AG09309 (cell line): ENCODE measurements at regions not wholly inside any gene's neighbourhood (a gene's known extent, or its start where the extent isn't known, plus 50 kb on each side); places are given as distances from the start of the nearest gene placed in this dataset.

Experiments
- DNase-seq: peaks from one replicate; pipeline ENCODE4 v3.0.0-alpha.2; 2010; ENCODE audit warnings: low read depth
- H3K4me3 ChIP-seq: 2 replicates; pipeline ENCODE4 v1.5.1; 2011; ENCODE audit warnings: mild to moderate bottlenecking, low read depth, low read length, moderate library complexity; ENCODE audit not compliant: control insufficient read depth
- CTCF ChIP-seq: IDR thresholded peaks from 2 replicates; pipeline ENCODE4 v1.5.1; 2011; ENCODE audit warnings: mild to moderate bottlenecking, low read depth, low read length, inconsistent platforms; ENCODE audit not compliant: insufficient read depth, control insufficient read depth; ENCODE audit errors: missing control alignments

DNA sequence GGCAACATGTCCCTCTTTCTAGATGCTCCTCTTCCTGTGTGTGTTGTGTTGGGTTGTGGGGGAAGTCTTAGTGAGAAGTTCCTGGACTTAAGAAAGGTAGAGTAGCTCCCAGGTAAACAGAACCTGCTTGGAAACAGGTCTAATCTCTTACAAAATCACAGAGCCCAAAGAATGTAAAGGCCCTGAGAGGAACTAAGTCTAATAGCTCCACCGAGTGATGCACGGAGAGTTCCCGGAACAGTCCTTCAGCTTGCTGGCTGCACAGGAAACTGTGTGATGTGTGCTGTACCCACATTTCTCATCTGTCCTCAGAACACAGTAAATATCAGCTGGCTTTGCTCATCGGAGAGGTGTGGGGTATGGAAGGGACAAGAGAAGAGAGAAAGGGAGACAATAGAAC, 182.6 kb upstream of the LYZL1 start:
- no peak for TF ChIP-seq CTCF
- H3K4me3 ChIP-seq: no peak overlapping the region
- DNase-seq: no peak

GRCh38 chr10:29107866-29108498, 180.9 kb upstream of the LYZL1 start:
- H3K4me3 ChIP-seq: no peak overlapping the region
- no peak for DNase-seq
- TF ChIP-seq CTCF: no peak

DNA sequence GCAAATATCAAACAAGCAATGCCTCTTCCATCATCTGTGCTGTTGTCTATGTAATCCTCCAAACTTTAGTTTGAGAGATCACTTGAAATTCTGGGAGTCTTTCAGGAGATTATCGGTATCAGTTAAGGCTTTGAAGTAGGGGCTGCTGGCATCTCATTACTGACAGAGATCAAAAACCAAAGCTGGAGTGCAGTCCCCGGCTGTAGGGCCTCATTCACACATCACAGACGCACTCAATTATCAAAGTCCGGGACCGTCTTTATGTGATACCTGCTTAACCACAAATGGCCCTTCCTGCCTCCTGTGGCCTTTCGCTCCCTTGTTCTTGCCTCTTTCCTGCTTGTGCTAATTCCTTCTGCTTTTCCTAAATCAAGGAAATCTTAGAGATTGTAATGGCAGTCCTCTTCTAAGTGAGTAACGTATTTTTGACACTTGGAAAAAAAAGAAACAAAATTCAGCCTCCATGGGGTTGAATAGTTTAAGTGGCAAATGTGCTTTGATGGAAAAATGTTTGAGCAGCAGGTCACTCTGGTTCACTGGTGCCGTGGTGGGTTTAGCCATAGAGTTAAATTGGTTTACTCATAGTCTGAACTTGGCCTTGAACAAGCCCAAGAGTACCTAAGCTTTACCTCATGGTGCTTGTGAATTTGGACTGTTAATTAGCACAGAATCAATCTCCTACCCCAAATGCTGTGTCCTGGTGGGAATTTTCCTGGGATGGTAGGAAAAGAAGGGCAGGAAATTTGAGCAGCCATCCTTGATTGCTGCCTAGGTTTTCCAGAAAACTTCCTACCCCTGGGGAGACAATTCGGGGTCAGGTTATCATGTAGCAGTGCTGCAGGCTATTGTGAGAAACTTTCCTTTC, 178.9 kb upstream of the LYZL1 start:
- no peak overlapping the region for H3K4me3 ChIP-seq
- DNase-seq: no peak
- TF ChIP-seq CTCF: no peak

DNA sequence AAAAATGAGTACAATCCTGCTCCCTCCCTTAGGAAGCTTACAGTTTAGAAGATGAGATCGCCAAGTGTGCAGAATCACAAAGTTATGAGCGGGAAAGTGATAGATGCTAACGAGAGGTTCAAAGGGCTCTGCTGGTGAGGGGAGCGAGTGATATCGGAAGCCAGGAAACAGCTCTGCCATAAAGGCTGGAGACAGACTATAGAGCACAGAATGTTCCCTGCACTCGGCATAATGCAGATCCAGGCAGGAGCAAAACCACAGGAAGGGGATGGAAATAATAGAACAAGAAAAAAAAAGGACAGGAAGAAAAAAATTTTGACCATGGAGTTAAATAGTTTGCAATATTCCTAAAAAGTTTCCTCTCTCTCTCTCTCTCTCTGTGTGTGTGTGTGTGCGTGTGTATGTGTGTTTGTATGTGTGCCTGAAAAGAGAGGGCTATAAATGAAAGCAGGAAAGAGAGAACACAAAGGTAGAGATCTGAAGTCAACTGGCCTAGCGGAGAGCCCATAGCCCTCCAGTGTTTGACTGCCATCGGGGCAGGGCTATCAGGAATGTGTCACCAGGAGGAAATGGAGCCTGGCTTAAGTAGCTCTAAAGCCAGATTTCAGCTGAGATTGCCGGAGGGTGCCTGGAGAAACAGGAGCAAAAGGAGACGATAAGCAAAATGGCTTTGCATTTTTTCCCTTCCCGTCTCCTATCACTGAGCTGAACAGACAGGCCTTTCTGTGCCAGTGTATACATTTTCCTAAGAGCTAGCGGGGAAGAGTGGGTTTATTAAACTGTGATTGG, 175.8 kb upstream of the LYZL1 start:
- TF ChIP-seq CTCF: no peak
- no peak overlapping the region for H3K4me3 ChIP-seq
- DNase-seq: no peak

DNA sequence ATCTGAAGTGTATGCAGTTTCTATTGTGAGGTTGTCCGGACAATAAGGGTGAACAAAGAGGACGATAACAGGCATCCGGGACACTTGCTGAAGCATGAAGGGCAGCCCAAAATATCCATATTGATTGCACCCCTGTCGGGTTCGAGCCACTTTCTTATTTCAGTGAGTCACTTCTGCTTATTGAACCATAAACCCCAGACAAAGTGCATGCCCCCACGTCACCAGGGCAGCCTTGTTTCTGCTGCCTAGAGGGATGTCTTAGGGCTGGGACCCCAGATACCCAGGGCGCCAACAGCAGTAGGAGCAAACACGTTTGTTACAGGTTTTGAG, 175.3 kb upstream of the LYZL1 start:
- H3K4me3 ChIP-seq: no peak overlapping the region
- TF ChIP-seq CTCF: no peak
- DNase-seq: no peak

GRCh38 chr10:29114141-29114540, 174.7 kb upstream of the LYZL1 start:
- no peak for TF ChIP-seq CTCF
- no peak for DNase-seq
- no peak overlapping the region for H3K4me3 ChIP-seq
